GM12878 (cell line): ENCODE measurements at regions not wholly inside any gene's neighbourhood (a gene's known extent, or its start where the extent isn't known, plus 50 kb on each side); places are given as distances from the start of the nearest gene placed in this dataset.

ENCODE experiments used
- ATAC-seq: fragments of 200-7000 bp; cut with Tn5 transposase; 3 replicates; pipeline ENCODE4 v1.9.1; 2020; ENCODE audit warnings: mild to moderate bottlenecking, moderate library complexity
- BruUV-seq: library from RNA; stranded (reverse); fragments of 400-500 nt; replicated peaks from 2 replicates; lab custom pipeline; 2021; lab: Mats Ljungman, UMichigan
- CTCF ChIA-PET: fragments of 300-600 bp; sonication (Branson Sonifier 250); formaldehyde crosslinking; extraction: SDS; loops from one replicate; lab custom pipeline; 2021; ENCODE audit warnings: inconsistent platforms; lab: Yijun Ruan, JAX
- POLR2A ChIA-PET: fragments of 350-600 bp; formaldehyde crosslinking; extraction: SDS; loops from one replicate; lab custom pipeline; 2021; ENCODE audit warnings: inconsistent platforms; lab: Charles Lee
- RAD21 ChIA-PET: fragments of 300-600 bp; sonication (Branson Sonifier 250); formaldehyde crosslinking; loops from one replicate; lab custom pipeline; 2023; ENCODE audit warnings: antibody characterized with exemption; ENCODE audit not compliant: unreplicated experiment; lab: Charles Lee
- SMC1A ChIA-PET: fragments of 300-600 bp; sonication (Branson Sonifier 250); formaldehyde crosslinking; loops from one replicate; lab custom pipeline; 2023; ENCODE audit not compliant: unreplicated experiment, uncharacterized antibody; lab: Charles Lee
- DNase-seq: peaks from one replicate; pipeline ENCODE4 v3.0.0-alpha.2; 2011; ENCODE audit warnings: low read depth, low spot score
- FAIRE-seq: peaks from 3 replicates; lab custom pipeline; 2011; peaks lifted over from hg19 to GRCh38; lab: Jason Lieb, UNC
- H2AFZ ChIP-seq: 2 replicates; pipeline ENCODE4 v1.6.0; 2011; ENCODE audit warnings: low read depth, low read length, control low read depth; ENCODE audit not compliant: control insufficient read depth
- H3K27ac ChIP-seq: 2 replicates; pipeline ENCODE4 v1.5.1; 2011; ENCODE audit warnings: control low read depth; ENCODE audit not compliant: control insufficient read depth, insufficient read depth
- H3K27me3 ChIP-seq, 2 experiments: replicated peaks in 1 of 2; 2 replicates each; pipeline versions ENCODE4 v1.6.0 to v1.6.1; 2011; ENCODE audit warnings: low read length in 1 of 2; ENCODE audit not compliant: control insufficient read depth in 2 of 2, insufficient read depth in 2 of 2
- H3K36me3 ChIP-seq, 2 experiments: 2 replicates each; pipeline ENCODE4 v1.5.1; 2011; ENCODE audit warnings: low read length in 1 of 2; ENCODE audit not compliant: control insufficient read depth in 2 of 2, insufficient read depth in 2 of 2
- H3K4me1 ChIP-seq: 2 replicates; pipeline ENCODE4 v1.6.1; 2011; ENCODE audit warnings: mild to moderate bottlenecking, low read length, moderate library complexity, mixed read lengths; ENCODE audit not compliant: control insufficient read depth, insufficient read depth
- H3K4me2 ChIP-seq: 2 replicates; pipeline ENCODE4 v1.6.0; 2011; ENCODE audit warnings: control low read depth; ENCODE audit not compliant: control insufficient read depth, insufficient read depth
- H3K4me3 ChIP-seq: fragments of 200-600 bp; sonication (generic); 2 replicates; pipeline ENCODE4 v1.5.1; 2016
- H3K79me2 ChIP-seq: 2 replicates; pipeline ENCODE4 v1.6.0; 2011; ENCODE audit warnings: low read length; ENCODE audit not compliant: control insufficient read depth, insufficient read depth
- H3K9ac ChIP-seq: 2 replicates; pipeline ENCODE4 v1.8.0; 2011; ENCODE audit warnings: low read length, control low read depth, mixed read lengths; ENCODE audit not compliant: control insufficient read depth, insufficient read depth
- H3K9me3 ChIP-seq: replicated peaks from 3 replicates; pipeline ENCODE4 v1.5.1; 2011; ENCODE audit warnings: mild to moderate bottlenecking, low read length; ENCODE audit not compliant: control insufficient read depth, insufficient read depth
- H4K20me1 ChIP-seq: 2 replicates; pipeline ENCODE4 v1.6.0; 2011; ENCODE audit not compliant: control insufficient read depth, insufficient read depth
- HDAC2 ChIP-seq: fragments of 200-600 bp; sonication (generic); IDR thresholded peaks from 2 replicates; pipeline ENCODE4 v1.6.1; 2017
- MYB ChIP-seq: fragments of 150-350 bp; IDR thresholded peaks from 2 replicates; pipeline ENCODE4 v1.6.1; 2014; ENCODE audit warnings: mild to moderate bottlenecking, low read depth, low read length, borderline replicate concordance
- PBX3 ChIP-seq: IDR thresholded peaks from 2 replicates; pipeline ENCODE4 v1.6.1; 2011; ENCODE audit warnings: mild to moderate bottlenecking, low read depth, low read length, moderate library complexity; ENCODE audit not compliant: insufficient replicate concordance
- SMARCA5 ChIP-seq: fragments of 450-650 bp; IDR thresholded peaks from 2 replicates; pipeline ENCODE4 v1.6.1; 2017; ENCODE audit warnings: mild to moderate bottlenecking
- SREBF1 ChIP-seq: IDR thresholded peaks from 2 replicates; pipeline ENCODE4 v1.6.1; 2012; ENCODE audit warnings: mild to moderate bottlenecking, low read length
- ZNF384 ChIP-seq: IDR thresholded peaks from 2 replicates; pipeline ENCODE4 v1.6.1; 2012; ENCODE audit warnings: low read depth, mild to moderate bottlenecking, low read length, improper control_type of control experiment, borderline replicate concordance
- ZNF687 ChIP-seq: fragments of 450-650 bp; IDR thresholded peaks from 2 replicates; pipeline ENCODE4 v1.6.1; 2017; ENCODE audit warnings: mild to moderate bottlenecking, moderate library complexity
- ZSCAN29 ChIP-seq: fragments of 450-650 bp; IDR thresholded peaks from 2 replicates; pipeline ENCODE4 v1.6.1; 2017; ENCODE audit warnings: mild to moderate bottlenecking, moderate library complexity
- ZZZ3 ChIP-seq: IDR thresholded peaks from 2 replicates; pipeline ENCODE4 v1.6.1; 2011; ENCODE audit warnings: low read depth; ENCODE audit not compliant: control insufficient read depth, insufficient read length
- WGBS: methylation state at CpG from one replicate; pipeline ENCODE4 v1.1.6; 2016; ENCODE audit warnings: low lambda C conversion rate; ENCODE audit not compliant: insufficient replicate concordance, insufficient coverage; ENCODE audit errors: missing lambda C conversion rate; 5-methylcytosine and 5-hydroxymethylcytosine counted together
- in situ Hi-C: fragments of 300-500 bp; cut with MboI; formaldehyde crosslinking; loops from 9 replicates; pipeline ENCODE4 v1.14.3; 2018; ENCODE audit warnings: mixed read lengths
- intact Hi-C: fragments of 100-400 bp; cut with micrococcal nuclease; formaldehyde crosslinking; loops from one replicate; pipeline ENCODE4 v1.14.2; 2022; ENCODE audit not compliant: unreplicated experiment
- TF ChIP-seq, protein P1 (sequence below): fragments of 450-650 bp; IDR thresholded peaks from 2 replicates; pipeline ENCODE4 v1.6.1; 2017; ENCODE audit warnings: borderline replicate concordance

- intact Hi-C loops (no loop called here), in situ Hi-C loops (no loop called here)
- peaks cover 3% of the 10 kb centered on the region for H3K4me1 ChIP-seq
- no peak overlapping the region for H3K27ac ChIP-seq
- no peak for TF ChIP-seq PBX3
- no peak for TF ChIP-seq SREBF1
- no peak for TF ChIP-seq HDAC2
- TF ChIP-seq ZSCAN29, result no peak
- TF ChIP-seq SMARCA5, result no peak
- TF ChIP-seq MYB, result no peak
- TF ChIP-seq ZZZ3, result no peak
- TF ChIP-seq ZNF384, result no peak
- no peak for TF ChIP-seq ZNF687
- TF ChIP-seq, protein P1, sequence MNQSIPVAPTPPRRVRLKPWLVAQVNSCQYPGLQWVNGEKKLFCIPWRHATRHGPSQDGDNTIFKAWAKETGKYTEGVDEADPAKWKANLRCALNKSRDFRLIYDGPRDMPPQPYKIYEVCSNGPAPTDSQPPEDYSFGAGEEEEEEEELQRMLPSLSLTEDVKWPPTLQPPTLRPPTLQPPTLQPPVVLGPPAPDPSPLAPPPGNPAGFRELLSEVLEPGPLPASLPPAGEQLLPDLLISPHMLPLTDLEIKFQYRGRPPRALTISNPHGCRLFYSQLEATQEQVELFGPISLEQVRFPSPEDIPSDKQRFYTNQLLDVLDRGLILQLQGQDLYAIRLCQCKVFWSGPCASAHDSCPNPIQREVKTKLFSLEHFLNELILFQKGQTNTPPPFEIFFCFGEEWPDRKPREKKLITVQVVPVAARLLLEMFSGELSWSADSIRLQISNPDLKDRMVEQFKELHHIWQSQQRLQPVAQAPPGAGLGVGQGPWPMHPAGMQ, result no peak
- no peak for ATAC-seq
- no peaks in the 10 kb centered on the region for H3K79me2 ChIP-seq
- no peak overlapping the region for H3K4me3 ChIP-seq
- ChIA-PET SMC1A (interaction anchor here (0.6 kb wide), 1 partner anchor 198 kb away, joined by 3 read pairs; no protein-coding TSS in a partner anchor), CTCF (interaction anchor here (0.6 to 0.8 kb wide), 2 partner anchors 266 to 675 kb away, joined by 3 read pairs; no protein-coding TSS in a partner anchor), POLR2A (no interaction called here), RAD21 (no interaction called here)
- no peak overlapping the region for H3K4me2 ChIP-seq
- no peaks in the 10 kb centered on the region for H3K27me3 ChIP-seq
- no peak overlapping the region for H3K9ac ChIP-seq
- no peak for FAIRE-seq
- H3K9me3 ChIP-seq, result no peaks in the 10 kb centered on the region
- no peaks in the 10 kb centered on the region for H3K36me3 ChIP-seq
- H4K20me1 ChIP-seq, result no peaks in the 10 kb centered on the region
- H2AFZ ChIP-seq, result no peak overlapping the region
- 98% methylated on average over 3 of the region's 3 CpGs for WGBS
- BruUV-seq, result no TSS peak
- no peak for DNase-seq
These were observed 160.5 kb downstream of the TM9SF2 start for GRCh38 chr13:99661791-99662190.
